ENCODE measurements at regions not wholly inside any gene's neighbourhood (a gene's known extent, or its start where the extent isn't known, plus 50 kb on each side); places are given as distances from the start of the nearest gene placed in this dataset.

DNA sequence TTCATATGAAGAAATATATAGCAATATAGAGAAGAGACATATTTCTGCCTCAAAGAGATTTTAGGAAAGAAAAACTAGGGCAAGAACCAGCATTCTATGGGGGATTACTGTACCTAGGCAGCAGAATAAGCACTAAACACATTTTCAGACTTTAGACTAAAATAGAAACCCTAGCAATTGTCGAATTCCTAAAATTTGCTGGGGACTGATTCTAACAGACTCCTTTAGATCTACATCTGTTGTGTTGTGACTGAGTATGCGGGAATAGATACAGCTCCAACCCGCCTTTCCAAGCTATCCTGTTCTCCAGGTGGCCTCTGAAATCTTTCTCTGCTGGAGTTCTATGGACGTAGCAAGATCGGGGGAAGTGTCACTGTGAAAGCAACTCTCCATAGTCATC lies 482.2 kb downstream of the NTRK2 start:
- Mint-ChIP-seq H3K27me3 (ENCODE audit: unreplicated experiment) (peaks cover 37% of the 10 kb centered on the region), H3K36me3 (ENCODE audit: unreplicated experiment) (no peaks in the 10 kb centered on the region), H3K4me3 (ENCODE audit: unreplicated experiment) (no peak overlapping the region), H3K4me1 (ENCODE audit: unreplicated experiment) (peaks cover 6% of the 10 kb centered on the region), H3K27ac (ENCODE audit: unreplicated experiment) (no peak overlapping the region), H3K9me3 (ENCODE audit: unreplicated experiment) (no peaks in the 10 kb centered on the region)
- no peak for DNase-seq (ENCODE audit: extremely low spot score, unreplicated experiment)
- TF ChIP-seq, protein P1, sequence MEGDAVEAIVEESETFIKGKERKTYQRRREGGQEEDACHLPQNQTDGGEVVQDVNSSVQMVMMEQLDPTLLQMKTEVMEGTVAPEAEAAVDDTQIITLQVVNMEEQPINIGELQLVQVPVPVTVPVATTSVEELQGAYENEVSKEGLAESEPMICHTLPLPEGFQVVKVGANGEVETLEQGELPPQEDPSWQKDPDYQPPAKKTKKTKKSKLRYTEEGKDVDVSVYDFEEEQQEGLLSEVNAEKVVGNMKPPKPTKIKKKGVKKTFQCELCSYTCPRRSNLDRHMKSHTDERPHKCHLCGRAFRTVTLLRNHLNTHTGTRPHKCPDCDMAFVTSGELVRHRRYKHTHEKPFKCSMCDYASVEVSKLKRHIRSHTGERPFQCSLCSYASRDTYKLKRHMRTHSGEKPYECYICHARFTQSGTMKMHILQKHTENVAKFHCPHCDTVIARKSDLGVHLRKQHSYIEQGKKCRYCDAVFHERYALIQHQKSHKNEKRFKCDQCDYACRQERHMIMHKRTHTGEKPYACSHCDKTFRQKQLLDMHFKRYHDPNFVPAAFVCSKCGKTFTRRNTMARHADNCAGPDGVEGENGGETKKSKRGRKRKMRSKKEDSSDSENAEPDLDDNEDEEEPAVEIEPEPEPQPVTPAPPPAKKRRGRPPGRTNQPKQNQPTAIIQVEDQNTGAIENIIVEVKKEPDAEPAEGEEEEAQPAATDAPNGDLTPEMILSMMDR (IDR thresholded peaks at IDR 0.05) = no peak

DNA sequence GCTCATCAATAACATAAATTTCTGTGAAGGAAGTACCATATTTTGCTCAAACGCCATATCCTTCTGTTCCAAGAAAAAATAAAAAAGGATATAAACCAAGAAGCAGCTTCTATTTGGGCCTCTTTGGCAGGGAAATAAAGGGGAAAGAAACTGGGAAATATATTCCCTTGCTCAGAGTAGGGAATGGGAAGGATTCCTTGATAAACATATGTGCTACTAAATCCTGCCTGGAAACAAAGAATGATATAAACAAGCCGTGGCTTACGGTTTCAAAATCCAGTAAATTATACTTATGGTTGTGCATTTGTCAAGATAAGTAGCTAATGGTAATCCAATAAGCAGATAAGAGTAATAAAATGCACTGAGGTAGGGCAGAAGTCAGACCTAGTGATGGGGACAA lies 481.6 kb downstream of the NTRK2 start:
- Mint-ChIP-seq H3K4me1 (ENCODE audit: unreplicated experiment) (peaks cover 6% of the 10 kb centered on the region), H3K27ac (ENCODE audit: unreplicated experiment) (no peak overlapping the region), H3K36me3 (ENCODE audit: unreplicated experiment) (no peaks in the 10 kb centered on the region), H3K9me3 (ENCODE audit: unreplicated experiment) (no peaks in the 10 kb centered on the region), H3K4me3 (ENCODE audit: unreplicated experiment) (no peak overlapping the region), H3K27me3 (ENCODE audit: unreplicated experiment) (peaks cover 40% of the 10 kb centered on the region)
- DNase-seq (ENCODE audit: extremely low spot score, unreplicated experiment) = no peak
- TF ChIP-seq, protein P1 (IDR thresholded peaks at IDR 0.05) = no peak

DNA sequence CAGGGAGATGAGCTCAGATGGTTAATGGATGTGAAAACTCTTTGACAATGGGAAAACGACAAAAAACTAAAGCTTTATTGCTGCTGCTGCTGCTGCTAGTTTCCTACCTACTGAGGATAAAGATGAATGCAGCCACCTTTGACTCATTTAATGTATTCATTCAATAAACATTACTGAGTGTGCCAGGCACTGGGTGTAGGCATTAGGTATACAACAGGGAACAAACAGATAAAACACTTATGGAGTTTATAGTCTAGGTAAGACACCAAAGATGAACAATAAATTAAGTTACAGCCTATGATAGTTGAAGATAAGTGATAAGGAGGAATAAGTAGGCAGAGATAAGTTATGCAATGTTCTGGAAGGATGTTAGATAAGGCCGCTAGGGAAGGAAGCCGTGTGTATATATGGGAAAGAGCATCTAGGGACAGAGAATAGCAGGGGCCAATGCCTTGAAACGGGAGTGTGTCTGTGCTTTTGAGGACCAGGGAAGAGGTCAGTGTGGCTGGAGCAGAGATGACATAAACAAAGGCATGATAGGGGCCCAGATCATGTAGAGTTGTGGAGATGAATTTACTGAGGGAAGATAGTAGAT lies 477.6 kb downstream of the NTRK2 start:
- Mint-ChIP-seq H3K4me3 (ENCODE audit: unreplicated experiment) (no peak overlapping the region), H3K36me3 (ENCODE audit: unreplicated experiment) (no peaks in the 10 kb centered on the region), H3K4me1 (ENCODE audit: unreplicated experiment) (no peaks in the 10 kb centered on the region), H3K27me3 (ENCODE audit: unreplicated experiment) (peaks cover 36% of the 10 kb centered on the region), H3K27ac (ENCODE audit: unreplicated experiment) (no peak overlapping the region), H3K9me3 (ENCODE audit: unreplicated experiment) (no peaks in the 10 kb centered on the region)
- TF ChIP-seq, protein P1 (IDR thresholded peaks at IDR 0.05) = no peak
- DNase-seq (ENCODE audit: extremely low spot score, unreplicated experiment) = no peak

- peaks cover 17% of the 10 kb centered on the region for H3K27me3 Mint-ChIP-seq (ENCODE audit: unreplicated experiment)
- TF ChIP-seq, protein P1 (IDR thresholded peaks at IDR 0.05) = peak; percentile 75
- H3K36me3 Mint-ChIP-seq (ENCODE audit: unreplicated experiment) = no peaks in the 10 kb centered on the region
- no peak overlapping the region for H3K4me3 Mint-ChIP-seq (ENCODE audit: unreplicated experiment)
- H3K9me3 Mint-ChIP-seq (ENCODE audit: unreplicated experiment) = no peaks in the 10 kb centered on the region
- no peak overlapping the region for H3K27ac Mint-ChIP-seq (ENCODE audit: unreplicated experiment)
- no peaks in the 10 kb centered on the region for H3K4me1 Mint-ChIP-seq (ENCODE audit: unreplicated experiment)
- DNase-seq (ENCODE audit: extremely low spot score, unreplicated experiment) = no peak
Observed at GRCh38 chr9:85142968-85143367, 473.4 kb downstream of the NTRK2 start.

GRCh38 chr9:85142496-85142911 lies 473.0 kb downstream of the NTRK2 start:
- no peak overlapping the region for H3K4me3 Mint-ChIP-seq (ENCODE audit: unreplicated experiment)
- peaks cover 20% of the 10 kb centered on the region for H3K27me3 Mint-ChIP-seq (ENCODE audit: unreplicated experiment)
- H3K36me3 Mint-ChIP-seq (ENCODE audit: unreplicated experiment) = no peaks in the 10 kb centered on the region
- TF ChIP-seq, protein P1 (IDR thresholded peaks at IDR 0.05) = no peak
- H3K27ac Mint-ChIP-seq (ENCODE audit: unreplicated experiment) = no peak overlapping the region
- no peak for DNase-seq (ENCODE audit: extremely low spot score, unreplicated experiment)
- H3K9me3 Mint-ChIP-seq (ENCODE audit: unreplicated experiment) = no peaks in the 10 kb centered on the region
- no peaks in the 10 kb centered on the region for H3K4me1 Mint-ChIP-seq (ENCODE audit: unreplicated experiment)

Measured in osteocyte (in vitro differentiated cells).